ENCODE measurements at regions not wholly inside any gene's neighbourhood (a gene's known extent, or its start where the extent isn't known, plus 50 kb on each side); places are given as distances from the start of the nearest gene placed in this dataset.

- H3K9me3 ChIP-seq (ENCODE audit: low read depth, low read length) = no peaks in the 10 kb centered on the region
- no peak overlapping the region for H3K4me3 ChIP-seq
- no peak for DNase-seq (ENCODE audit: low read depth, low spot score)
- no peak overlapping the region for H3K27ac ChIP-seq
- no peaks in the 10 kb centered on the region for H3K36me3 ChIP-seq (ENCODE audit: insufficient read depth, low read length)
- TF ChIP-seq EZH2 (IDR thresholded peaks at IDR 0.05) = no peak
- TF ChIP-seq FOXP2 (optimal IDR thresholded peaks at IDR 0.05; ENCODE audit: control extremely low read depth, extremely low read length, insufficient read depth) = no peak
- TF ChIP-seq POLR2AphosphoS5 (IDR thresholded peaks at IDR 0.05; ENCODE audit: borderline replicate concordance, low read depth, low read length) = no peak
- no peak overlapping the region for H3K9ac ChIP-seq (ENCODE audit: insufficient read length)
These were observed 77.3 kb upstream of the NAV2 start for GRCh38 chr11:19635332-19635731.

- DNase-seq (ENCODE audit: low read depth, low spot score) = no peak
- no peaks in the 10 kb centered on the region for H3K36me3 ChIP-seq (ENCODE audit: insufficient read depth, low read length)
- H3K4me3 ChIP-seq = no peak overlapping the region
- no peak overlapping the region for H3K9ac ChIP-seq (ENCODE audit: insufficient read length)
- H3K27ac ChIP-seq = no peak overlapping the region
- TF ChIP-seq POLR2AphosphoS5 (IDR thresholded peaks at IDR 0.05; ENCODE audit: borderline replicate concordance, low read depth, low read length) (no peak), EZH2 (IDR thresholded peaks at IDR 0.05) (no peak), FOXP2 (optimal IDR thresholded peaks at IDR 0.05; ENCODE audit: control extremely low read depth, extremely low read length, insufficient read depth) (no peak)
- no peaks in the 10 kb centered on the region for H3K9me3 ChIP-seq (ENCODE audit: low read depth, low read length)
These were observed 79.4 kb upstream of the NAV2 start for GRCh38 chr11:19633276-19633675.

DNA sequence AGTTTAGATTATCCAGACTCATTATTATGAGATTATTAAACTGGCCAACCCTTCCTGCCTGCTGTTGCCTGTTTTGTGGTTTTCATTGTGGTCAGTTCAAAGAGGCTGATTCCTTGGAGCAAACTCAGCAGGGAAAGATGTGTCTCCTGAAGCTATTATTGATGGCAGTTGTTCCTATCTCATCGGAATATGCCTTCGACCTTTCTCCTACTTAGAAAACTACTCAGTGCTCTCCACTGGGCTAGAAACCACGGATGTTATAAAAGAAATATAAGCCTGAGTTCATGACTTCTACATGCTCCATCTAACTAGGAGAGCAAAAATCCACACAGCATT is 80.2 kb upstream of the NAV2 start:
- DNase-seq (ENCODE audit: low read depth, low spot score) = no peak
- Histone ChIP-seq H3K36me3 (ENCODE audit: insufficient read depth, low read length) (no peaks in the 10 kb centered on the region), H3K27ac (no peak overlapping the region), H3K9me3 (ENCODE audit: low read depth, low read length) (no peaks in the 10 kb centered on the region), H3K9ac (ENCODE audit: insufficient read length) (no peak overlapping the region), H3K4me3 (no peak overlapping the region)
- TF ChIP-seq FOXP2 (optimal IDR thresholded peaks at IDR 0.05; ENCODE audit: control extremely low read depth, extremely low read length, insufficient read depth) (no peak), POLR2AphosphoS5 (IDR thresholded peaks at IDR 0.05; ENCODE audit: borderline replicate concordance, low read depth, low read length) (no peak), EZH2 (IDR thresholded peaks at IDR 0.05) (no peak)

- no peak overlapping the region for H3K27ac ChIP-seq
- H3K9ac ChIP-seq (ENCODE audit: insufficient read length) = no peak overlapping the region
- H3K4me3 ChIP-seq = no peak overlapping the region
- no peak for DNase-seq (ENCODE audit: low read depth, low spot score)
- no peak for TF ChIP-seq EZH2 (IDR thresholded peaks at IDR 0.05)
- TF ChIP-seq FOXP2 (optimal IDR thresholded peaks at IDR 0.05; ENCODE audit: control extremely low read depth, extremely low read length, insufficient read depth) = no peak
- TF ChIP-seq POLR2AphosphoS5 (IDR thresholded peaks at IDR 0.05; ENCODE audit: borderline replicate concordance, low read depth, low read length) = no peak
- no peaks in the 10 kb centered on the region for H3K9me3 ChIP-seq (ENCODE audit: low read depth, low read length)
- no peaks in the 10 kb centered on the region for H3K36me3 ChIP-seq (ENCODE audit: insufficient read depth, low read length)
These were observed 80.7 kb upstream of the NAV2 start for GRCh38 chr11:19631712-19632498.

DNA sequence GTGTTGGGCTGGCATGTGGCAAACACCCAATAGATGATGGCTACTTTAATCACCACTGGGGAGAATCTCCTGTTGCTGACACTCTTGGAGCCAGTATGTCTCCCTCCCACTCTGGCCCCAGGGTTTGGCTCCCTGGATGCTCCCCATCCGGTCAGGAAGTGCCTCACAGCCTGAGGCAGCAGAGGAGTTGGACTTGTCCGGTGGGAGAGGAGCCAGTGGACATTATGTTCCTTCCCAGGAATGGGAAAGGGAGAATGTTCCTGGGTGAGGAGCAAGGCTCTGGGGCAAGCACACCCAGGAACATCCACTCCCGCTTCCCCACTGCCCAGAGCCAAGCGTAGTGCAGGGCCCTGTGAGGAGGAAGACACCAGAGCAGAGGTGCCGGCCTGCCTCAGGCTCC is 84.6 kb upstream of the NAV2 start:
- Histone ChIP-seq H3K9me3 (ENCODE audit: low read depth, low read length) (no peaks in the 10 kb centered on the region), H3K36me3 (ENCODE audit: insufficient read depth, low read length) (no peaks in the 10 kb centered on the region), H3K27ac (no peak overlapping the region), H3K4me3 (no peak overlapping the region), H3K9ac (ENCODE audit: insufficient read length) (no peak overlapping the region)
- no peak for DNase-seq (ENCODE audit: low read depth, low spot score)
- TF ChIP-seq EZH2 (IDR thresholded peaks at IDR 0.05) (no peak), POLR2AphosphoS5 (IDR thresholded peaks at IDR 0.05; ENCODE audit: borderline replicate concordance, low read depth, low read length) (no peak), FOXP2 (optimal IDR thresholded peaks at IDR 0.05; ENCODE audit: control extremely low read depth, extremely low read length, insufficient read depth) (no peak)

- H3K27ac ChIP-seq = no peak overlapping the region
- no peaks in the 10 kb centered on the region for H3K9me3 ChIP-seq (ENCODE audit: low read depth, low read length)
- H3K4me3 ChIP-seq = no peak overlapping the region
- TF ChIP-seq EZH2 (IDR thresholded peaks at IDR 0.05) (no peak), FOXP2 (optimal IDR thresholded peaks at IDR 0.05; ENCODE audit: control extremely low read depth, extremely low read length, insufficient read depth) (no peak), POLR2AphosphoS5 (IDR thresholded peaks at IDR 0.05; ENCODE audit: borderline replicate concordance, low read depth, low read length) (no peak)
- H3K9ac ChIP-seq (ENCODE audit: insufficient read length) = no peak overlapping the region
- DNase-seq (ENCODE audit: low read depth, low spot score) = no peak
- no peaks in the 10 kb centered on the region for H3K36me3 ChIP-seq (ENCODE audit: insufficient read depth, low read length)
These were observed 85.1 kb upstream of the NAV2 start for GRCh38 chr11:19627566-19627965.

- TF ChIP-seq POLR2AphosphoS5 (IDR thresholded peaks at IDR 0.05; ENCODE audit: borderline replicate concordance, low read depth, low read length) (no peak), EZH2 (IDR thresholded peaks at IDR 0.05) (no peak), FOXP2 (optimal IDR thresholded peaks at IDR 0.05; ENCODE audit: control extremely low read depth, extremely low read length, insufficient read depth) (no peak)
- DNase-seq (ENCODE audit: low read depth, low spot score) = no peak
- H3K27ac ChIP-seq = no peak overlapping the region
- H3K36me3 ChIP-seq (ENCODE audit: insufficient read depth, low read length) = no peaks in the 10 kb centered on the region
- H3K4me3 ChIP-seq = no peak overlapping the region
- H3K9me3 ChIP-seq (ENCODE audit: low read depth, low read length) = no peaks in the 10 kb centered on the region
- H3K9ac ChIP-seq (ENCODE audit: insufficient read length) = no peak overlapping the region
These were observed 87.2 kb upstream of the NAV2 start for GRCh38 chr11:19625438-19625837.

GRCh38 chr11:19617696-19618523 is 94.7 kb upstream of the NAV2 start:
- no peak for DNase-seq (ENCODE audit: low read depth, low spot score)
- TF ChIP-seq FOXP2 (optimal IDR thresholded peaks at IDR 0.05; ENCODE audit: control extremely low read depth, extremely low read length, insufficient read depth) = no peak
- TF ChIP-seq EZH2 (IDR thresholded peaks at IDR 0.05) = no peak
- no peak for TF ChIP-seq POLR2AphosphoS5 (IDR thresholded peaks at IDR 0.05; ENCODE audit: borderline replicate concordance, low read depth, low read length)
- Histone ChIP-seq H3K4me3 (no peak overlapping the region), H3K9me3 (ENCODE audit: low read depth, low read length) (no peaks in the 10 kb centered on the region), H3K9ac (ENCODE audit: insufficient read length) (no peak overlapping the region), H3K36me3 (ENCODE audit: insufficient read depth, low read length) (no peaks in the 10 kb centered on the region), H3K27ac (no peak overlapping the region)
